ENCODE measurements at regions not wholly inside any gene's neighbourhood (a gene's known extent, or its start where the extent isn't known, plus 50 kb on each side); places are given as distances from the start of the nearest gene placed in this dataset.
"Not testable (repeated sequence)": the region's sequence is repeated elsewhere in the genome, so short reads cannot be mapped to it uniquely, and the experiment has no call there.

DNA sequence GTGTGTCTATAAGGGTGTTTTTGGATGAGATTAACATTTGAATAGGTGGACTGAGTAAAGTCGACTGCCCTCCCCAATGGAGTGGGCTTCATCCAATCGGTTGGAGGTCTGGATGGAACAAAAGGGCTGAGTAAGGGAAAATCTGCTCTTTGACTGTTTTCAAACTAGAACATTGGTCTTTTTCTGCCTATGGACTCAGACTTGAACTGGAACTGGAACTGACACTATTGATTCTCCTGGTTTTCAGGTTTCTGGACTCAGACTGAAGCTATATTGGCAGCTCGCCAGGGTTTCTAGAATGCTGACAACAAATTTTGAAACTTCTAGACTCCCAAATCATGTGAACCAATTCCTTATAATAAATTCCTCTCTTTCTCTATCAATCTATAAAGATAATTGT lies 498.9 kb upstream of the EPHA7 start:
- DNase-seq = no peak

DNA sequence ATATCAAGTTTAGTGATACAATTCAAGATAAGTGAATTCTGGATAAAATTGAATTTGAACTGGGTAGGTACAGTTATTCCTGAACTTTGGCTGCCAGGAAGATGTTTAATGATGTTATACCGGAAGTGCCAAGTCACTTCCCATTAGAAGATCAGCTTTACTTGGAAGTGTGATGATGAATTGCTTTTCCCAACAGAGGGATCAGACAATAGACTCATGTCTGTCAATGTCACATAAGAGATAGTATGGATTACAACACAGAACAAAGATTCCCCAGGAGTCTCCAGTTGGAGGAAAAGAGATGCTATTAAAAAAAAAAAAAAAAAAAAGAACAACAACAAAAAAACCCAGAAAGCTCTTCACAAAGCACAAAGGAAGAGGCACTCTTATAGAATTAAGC lies 497.9 kb upstream of the EPHA7 start:
- no peak for DNase-seq

DNA sequence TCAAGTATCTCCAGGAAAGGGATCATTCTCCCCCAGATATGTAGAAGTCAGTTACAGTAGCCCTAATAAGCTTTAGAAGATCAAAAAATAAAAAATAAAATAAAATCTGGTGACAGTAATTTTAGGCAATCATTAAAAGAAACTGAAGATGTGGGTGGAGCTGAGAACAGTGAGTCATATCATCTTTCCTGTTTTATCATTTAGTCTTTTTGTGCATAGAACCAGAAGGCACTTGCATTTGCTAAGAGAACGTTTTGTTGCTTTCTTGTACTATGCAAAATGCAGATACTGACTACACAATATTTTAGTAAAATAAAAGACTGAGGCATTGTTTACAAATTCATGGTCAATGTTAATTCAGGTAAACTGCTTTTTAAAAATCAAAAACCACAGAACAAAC lies 497.4 kb upstream of the EPHA7 start:
- no peak for DNase-seq

DNA sequence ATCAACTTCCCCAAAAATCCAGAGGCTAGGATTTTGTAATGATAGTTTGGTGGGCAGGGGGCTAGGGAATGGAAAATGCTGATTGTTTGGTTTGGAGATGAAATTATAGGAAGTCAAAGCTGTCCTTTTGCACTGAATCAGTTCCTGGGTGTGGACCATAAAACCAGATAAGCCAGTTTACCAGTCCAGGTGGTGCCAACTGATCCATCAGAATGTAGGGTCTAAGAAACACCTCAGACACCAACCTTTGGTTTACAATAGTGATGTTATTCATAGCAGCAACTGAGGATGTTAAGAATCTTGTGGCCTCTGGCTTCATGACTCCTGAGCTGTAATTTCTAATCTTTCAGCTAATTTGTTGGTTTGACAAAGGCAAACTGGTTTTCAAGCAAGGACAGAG lies 496.6 kb upstream of the EPHA7 start:
- DNase-seq = no peak

DNA sequence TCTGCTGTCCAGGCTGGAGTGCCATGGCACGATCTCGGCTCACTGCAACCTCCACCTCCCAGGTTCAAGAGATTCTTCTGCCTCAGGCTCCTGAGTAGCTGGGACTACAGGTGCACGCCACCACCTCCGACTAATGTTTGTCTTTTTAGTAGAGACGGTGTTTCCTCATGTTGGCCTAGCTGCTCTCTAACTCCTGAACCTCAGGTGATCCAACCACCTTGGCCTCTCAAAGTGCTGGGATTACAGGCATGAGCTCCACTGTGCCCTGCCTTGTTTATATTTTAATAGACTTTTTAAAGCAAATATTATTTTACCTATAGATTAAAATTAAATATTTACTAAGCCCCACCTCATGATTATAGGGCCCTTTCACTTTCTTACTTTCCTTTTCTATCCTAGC lies 483.2 kb upstream of the EPHA7 start:
- no peak for DNase-seq

DNA sequence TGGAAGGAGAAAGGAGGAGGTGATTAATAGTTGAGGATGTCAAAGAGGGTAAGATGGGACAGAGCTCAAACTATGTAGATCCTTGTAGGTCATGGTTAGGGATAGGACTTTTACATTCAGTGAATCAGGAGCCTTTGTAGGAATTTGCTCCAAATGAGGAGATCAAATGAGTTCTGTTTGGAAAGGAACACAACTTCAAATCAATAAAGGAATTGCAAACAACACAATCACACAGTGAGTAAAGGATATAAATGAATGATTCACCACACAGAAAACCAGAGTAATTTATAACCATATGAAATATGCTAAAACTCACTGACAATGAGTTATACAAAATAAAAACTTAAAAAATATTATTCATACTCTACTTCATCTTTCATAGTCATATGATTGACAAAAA lies 480.8 kb upstream of the EPHA7 start:
- no peak for DNase-seq

DNA sequence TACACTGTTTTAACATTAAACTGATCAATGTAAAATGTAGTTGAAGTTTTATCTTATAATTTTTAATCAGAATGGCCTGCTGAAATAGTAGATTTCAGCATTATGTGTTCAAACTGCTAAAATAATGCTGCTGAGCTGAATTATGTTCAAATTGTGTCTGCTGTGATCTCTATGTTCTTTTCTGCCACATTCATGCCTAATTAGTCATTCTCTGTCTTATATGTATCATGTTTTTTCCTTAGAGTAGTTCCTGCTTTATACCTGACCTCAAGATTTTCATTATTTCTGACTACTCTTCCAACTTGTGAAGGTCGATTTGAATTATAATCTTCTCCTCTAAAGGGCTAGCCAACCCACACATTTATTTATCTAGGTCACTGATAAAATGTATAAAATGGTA lies 476.7 kb upstream of the EPHA7 start:
- DNase-seq = no peak

DNA sequence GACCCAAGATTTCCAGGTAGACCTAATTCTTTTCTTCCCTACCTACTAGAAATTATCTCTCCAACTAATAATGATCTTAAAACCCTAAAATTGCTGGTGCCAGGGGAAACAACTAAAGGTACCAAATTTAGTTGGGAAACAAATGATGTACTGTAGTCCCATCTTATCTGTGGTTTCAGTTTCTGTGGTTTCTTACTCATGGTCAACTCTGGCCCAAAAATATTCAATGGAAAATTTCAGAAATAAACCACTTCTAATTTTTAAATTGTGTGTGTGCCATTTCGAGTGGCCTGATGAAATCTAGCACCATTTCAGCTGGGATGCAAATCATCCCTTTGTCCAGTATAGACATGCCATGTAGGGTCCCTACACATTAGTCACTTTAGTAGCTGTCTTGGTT lies 475.2 kb upstream of the EPHA7 start:
- DNase-seq = no peak

DNA sequence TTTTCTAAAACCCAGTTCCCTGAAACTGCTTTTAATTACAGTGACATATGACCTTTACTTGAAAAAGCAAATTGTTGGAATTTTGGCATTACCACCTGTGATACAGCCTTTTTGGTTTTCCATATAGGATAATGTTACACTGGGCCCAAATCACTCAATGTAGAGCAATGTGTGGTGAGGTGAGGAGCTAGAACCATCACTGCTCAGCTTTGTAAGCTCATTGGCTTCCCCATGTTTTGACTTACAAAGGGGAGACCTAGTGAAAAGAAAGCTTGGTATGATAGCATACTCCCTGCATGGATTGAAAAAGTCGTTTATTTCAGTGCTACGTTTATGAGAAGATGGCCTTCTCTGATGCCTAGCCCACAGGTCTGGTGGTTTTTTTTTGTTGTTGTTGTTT lies 470.4 kb upstream of the EPHA7 start:
- no peak for DNase-seq

DNA sequence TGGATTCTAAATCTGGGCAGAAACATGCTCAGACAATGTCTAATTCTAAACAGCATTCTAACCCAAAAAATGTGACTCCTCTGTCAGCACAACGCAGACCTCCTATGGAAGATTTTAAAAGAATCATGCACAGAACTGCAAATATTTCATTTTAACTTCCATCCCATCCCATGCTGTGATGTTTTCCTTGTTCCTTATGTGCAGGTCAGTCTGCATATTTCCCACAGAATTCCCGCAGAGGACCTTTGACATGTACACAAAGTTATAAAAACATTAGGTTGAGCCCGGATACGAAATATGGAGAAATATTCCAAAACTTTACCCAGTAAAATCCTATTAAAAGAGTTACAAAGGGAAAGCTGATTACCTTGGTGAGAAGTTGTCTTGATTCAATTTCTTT lies 467.1 kb upstream of the EPHA7 start:
- DNase-seq = no peak

DNA sequence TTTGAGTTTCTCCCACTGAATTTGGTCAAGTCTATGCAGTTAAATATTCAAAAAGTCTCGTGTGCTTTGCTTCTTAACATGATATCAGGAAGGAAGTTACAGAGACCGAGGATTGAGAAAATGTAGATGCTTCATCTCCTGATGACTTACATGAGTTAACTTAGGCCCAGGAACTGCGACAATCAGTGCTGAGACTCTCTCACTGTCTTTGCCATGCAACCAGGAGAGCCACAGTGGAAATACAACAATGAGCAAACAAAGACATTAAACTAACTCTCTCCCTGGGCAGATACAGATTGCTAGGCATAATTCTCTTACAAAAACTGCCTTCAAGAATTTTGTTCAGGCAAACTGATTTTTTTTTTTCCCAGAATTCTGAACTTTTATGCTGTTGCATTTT lies 440.6 kb upstream of the EPHA7 start:
- DNase-seq = no peak

DNA sequence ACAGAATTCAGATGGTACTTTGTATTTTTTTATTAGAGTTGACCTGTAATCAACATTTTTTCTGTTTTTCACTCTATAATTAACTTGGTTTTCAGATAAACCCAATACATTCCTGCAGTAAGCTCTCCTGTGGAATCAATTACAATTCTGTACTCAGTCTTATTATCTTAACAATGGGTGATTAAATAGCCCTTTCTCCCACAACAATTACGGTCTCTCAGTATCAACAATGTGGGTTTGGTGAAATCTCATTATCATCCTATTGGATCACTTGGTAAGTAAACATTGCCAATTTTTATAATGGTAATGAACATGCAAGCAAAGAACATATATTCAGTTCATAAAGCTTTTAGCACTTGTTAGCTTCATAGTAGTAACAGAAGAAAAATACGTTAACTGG lies 438.9 kb upstream of the EPHA7 start:
- DNase-seq = no peak

DNA sequence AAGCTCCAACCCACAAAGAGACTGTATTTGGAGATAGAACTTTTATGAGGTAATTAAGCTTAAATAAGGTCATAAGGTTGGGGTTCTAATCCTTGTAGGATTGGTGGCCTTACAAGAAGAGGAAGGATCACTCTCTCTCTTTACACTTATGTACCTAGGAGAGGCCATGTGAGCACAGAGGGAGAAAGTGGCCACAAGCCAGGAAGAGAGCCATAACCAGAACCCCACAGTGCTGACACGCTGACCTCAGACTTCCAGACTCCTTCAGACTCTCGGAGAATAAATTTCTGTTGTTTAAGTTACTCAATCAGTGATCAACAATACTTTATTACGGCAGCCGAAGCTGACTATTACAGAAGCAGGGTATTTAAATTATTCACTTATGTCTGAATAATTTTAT lies 430.5 kb upstream of the EPHA7 start:
- no peak for DNase-seq

DNA sequence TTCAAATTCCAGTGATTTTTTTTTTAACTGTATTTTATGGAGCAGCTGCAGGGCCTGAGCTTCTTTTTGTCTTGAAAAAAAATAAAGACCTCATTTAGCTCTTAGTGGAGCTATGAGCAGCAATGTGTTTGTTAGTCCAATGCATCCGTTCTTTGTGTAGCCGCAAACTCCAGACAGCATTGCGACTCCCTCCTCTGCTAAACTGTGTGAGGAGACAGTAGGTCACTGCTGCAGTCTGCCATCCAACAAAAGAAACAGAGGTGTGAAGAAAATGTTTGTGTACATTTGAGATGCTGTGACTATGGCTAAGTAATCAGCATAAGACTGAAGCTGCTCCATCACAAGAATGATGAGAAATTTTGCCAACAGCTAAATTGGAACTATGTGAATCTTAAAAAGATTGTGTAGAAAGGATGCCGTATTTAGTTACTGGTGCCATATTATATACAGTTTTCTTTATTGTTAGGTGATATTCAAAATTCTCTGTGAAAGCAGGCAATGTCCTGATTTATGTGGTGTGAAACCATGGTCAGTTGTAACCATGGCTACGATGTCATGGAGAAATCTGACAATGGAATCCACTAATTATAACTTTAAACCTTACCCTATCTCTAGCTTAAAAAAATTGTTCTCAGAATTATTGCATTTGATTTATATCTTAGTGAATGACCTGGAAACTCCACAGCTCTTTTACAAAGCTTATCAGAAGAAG lies 428.8 kb upstream of the EPHA7 start:
- no peak for DNase-seq

DNA sequence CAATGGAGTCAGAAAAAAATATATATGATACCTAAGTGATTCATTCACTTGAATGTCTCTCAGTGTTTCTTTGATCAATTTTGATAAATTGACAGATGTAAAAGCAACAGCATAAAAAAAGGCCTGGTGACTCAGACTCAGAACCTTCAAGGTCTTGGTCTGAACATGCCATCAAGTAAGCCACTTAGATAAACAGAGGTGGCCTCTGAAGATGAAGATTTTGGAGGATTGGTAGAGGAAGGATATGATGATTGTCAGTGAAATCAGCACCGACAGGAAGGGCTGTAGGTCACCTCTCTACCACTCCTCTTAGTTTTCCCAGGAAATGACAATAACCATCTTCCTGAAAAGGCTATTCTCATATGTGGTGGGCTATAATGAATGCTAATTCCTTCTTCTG lies 422.8 kb upstream of the EPHA7 start:
- no peak for DNase-seq

DNA sequence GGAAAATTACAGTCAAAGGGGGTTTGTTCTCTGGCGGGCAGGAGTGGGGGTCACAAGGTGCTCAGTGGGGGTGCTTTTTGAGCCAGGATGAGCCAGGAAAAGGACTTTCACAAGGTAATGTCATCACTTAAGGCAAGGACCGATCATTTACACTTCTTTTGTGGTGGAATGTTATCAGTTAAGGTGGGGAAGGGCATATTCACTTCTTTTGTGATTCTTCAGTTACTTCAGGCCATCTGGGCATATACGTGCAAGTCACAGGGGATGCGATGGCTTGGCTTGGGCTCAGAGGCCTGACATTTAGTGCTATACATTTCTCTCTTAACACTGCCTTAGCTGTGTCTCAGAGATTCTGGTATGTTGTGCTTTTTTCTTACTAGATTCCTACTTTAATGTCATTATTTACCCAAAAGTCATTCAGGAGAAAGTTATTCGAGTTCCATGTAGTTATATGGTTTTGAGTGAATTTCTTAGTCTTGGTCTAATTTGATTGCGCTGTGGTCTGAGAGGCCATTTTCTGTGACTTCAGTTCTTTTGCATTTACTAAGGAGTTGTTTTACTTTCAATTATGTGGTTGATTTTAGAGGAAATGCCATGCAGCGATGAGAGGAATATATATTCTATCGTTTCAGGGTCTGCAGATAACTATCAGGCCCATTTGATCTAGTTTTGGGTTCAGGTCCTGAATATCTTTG lies 416.2 kb upstream of the EPHA7 start:
- not testable (repeated sequence) for DNase-seq

DNA sequence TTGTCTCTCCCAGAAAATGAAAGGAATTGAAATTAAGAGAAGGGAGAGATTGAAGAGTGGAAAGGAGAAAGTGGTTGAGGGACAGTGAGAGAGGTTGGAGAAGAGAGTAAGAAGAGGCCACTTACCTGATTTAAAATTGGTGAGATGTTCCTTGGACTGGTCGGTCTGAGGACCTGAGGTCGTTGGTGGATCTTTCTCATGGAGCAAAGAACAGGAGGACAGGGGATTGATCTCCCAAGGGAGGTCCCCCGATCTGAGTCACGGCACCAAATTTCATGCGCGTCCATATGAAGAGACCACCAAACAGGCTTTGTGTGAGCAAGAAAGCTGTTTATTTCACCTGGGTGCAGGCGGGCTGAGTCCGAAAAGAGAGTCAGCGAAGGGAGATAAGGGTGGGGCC lies 415.7 kb upstream of the EPHA7 start:
- DNase-seq = not testable (repeated sequence)

DNA sequence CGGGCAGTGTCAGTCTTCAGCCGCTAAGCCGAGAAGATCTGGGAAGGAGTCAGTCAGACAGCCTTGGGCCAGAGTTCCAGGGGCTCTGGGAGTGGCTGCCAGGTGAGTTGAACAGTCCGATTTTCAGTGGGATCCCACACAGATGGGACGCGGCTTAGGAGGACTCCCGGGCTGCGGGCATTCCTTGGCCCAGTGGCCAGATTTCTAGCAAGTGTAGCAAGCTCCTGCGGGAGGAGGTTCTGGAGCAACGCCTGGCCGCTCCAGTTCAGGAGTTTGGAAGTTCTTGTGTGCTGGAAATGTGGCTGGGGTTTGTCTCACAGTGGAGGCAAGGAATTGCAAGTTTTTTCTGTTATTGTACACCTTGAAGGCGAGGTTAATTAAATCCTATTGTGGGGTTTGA lies 414.0 kb upstream of the EPHA7 start:
- DNase-seq = not testable (repeated sequence)

DNA sequence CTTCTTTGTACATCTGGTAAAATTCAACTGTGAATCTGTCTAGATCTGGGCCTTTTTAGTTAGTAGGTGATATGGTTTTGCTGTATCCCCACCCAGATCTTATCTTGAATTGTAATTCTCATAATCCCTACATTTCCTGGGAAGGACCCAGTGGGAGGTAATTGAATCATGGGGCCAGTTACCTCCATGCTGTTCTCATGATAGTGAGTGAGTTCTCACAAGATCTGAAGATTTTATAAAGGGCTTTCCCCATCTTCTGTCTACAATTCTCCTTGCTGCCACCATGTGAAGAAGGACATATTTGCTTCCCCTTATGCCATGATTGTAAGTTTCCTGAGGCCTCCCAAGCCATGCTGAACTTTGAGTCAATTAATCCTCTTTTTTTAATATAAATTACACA lies 410.4 kb upstream of the EPHA7 start:
- DNase-seq = not testable (repeated sequence)

DNA sequence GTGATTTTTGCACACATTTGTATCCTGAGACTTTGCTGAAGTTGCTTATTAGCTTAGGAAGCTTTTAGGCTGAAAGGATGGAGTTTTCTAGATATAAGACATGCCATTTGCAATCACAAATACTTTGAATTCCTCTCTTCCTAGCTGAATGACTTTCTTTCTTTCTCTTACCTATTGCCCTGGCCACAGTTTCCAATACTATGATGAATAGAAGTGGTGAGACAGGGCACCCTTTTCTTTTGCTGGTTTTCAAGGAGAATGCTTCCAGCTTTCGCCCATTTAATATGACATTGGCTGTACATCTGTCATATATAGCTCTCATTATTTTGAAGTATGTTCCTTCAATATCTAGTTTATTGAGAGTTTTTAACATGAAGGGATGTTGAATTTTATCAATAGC lies 409.6 kb upstream of the EPHA7 start:
- DNase-seq = no peak

DNA sequence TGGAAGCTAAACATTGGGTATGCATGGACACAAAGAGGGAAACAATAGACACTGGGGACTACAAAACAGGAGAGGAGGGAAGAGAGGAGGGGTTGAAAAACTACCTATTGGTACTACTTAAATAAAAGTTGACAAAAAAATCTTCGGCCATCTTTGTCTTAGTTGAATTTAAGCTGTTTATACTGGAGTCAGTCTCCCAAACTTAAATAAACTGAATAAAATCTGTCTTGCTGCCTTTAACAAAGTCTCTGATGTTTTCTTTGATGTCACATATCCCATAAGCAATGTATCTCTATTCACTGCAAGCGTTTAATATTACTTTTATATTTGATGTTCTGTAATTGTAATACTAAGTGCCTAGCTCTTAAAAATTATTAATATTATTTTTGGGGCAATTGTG lies 409.2 kb upstream of the EPHA7 start:
- no peak for DNase-seq

DNA sequence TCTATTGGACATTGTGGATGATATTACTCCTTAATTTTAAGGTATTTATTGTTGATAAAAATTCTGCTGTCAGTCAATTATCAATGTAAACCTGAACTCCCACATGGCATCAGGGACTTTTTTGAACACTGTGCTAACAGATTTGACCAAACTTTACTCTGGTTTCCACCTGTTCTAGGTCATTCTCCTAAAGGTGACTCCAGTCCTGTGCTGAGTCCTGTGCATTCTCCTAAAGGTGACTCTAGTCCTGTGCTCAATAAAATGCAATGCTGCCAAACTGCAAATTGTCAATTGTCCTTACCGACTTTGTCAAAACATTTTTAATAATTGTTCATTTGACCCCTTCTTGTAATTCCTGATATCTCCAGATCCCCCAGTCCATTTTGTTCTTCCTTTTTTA lies 408.4 kb upstream of the EPHA7 start:
- DNase-seq = no peak

DNA sequence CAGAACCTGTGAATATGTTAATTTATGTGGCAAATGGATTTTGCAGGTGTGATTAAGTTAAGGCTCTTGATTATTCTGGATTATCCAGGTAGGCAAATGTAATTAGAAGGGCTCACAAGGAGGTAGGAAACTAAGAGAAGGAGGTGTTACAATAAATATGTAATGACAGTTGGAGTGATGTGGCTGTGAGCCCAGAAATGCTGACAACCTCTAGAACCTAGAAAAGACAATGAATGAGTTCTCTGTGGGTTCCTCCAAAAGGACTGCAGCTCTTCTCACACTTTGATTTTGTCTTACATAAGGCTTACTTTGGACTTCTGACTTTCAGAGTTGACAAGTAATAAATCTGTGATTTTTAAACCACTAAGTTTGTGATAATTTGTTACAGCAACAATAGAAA lies 406.6 kb upstream of the EPHA7 start:
- DNase-seq = no peak

DNA sequence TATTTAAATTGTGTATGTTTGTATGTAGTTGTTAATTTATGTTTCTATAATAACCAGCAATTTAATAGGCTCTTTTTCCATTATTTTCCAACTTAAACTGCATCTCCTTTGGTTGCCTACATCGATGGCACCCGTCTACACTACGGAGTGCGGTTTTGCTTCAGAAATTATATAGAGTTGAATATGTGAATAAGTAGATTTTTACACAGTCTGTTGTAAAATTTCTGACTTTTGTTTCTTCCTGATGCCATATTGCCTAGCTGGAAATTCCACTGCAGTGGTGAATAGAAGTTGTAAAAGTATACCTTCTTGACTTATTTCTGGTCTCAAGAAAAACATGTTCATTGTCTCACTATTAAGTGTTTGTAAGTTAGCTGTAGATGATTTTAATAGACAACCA lies 404.1 kb upstream of the EPHA7 start:
- no peak for DNase-seq
